ENCODE measurements at regions not wholly inside any gene's neighbourhood (a gene's known extent, or its start where the extent isn't known, plus 50 kb on each side); places are given as distances from the start of the nearest gene placed in this dataset.

- TF ChIP-seq EP300 (IDR thresholded peaks at IDR 0.05; ENCODE audit: borderline replicate concordance in 1 of 2, low read depth in 2 of 2, low read length in 2 of 2): no peak
- no peak for TF ChIP-seq CTCF (IDR thresholded peaks at IDR 0.05; ENCODE audit: control extremely low read depth in 1 of 3, insufficient read depth in 1 of 3, low read depth in 1 of 3, low read length in 3 of 3)
- TF ChIP-seq JUND (IDR thresholded peaks at IDR 0.05; ENCODE audit: low read length): no peak
- no peak for TF ChIP-seq USF2 (IDR thresholded peaks at IDR 0.05; ENCODE audit: low read length)
- no peak for TF ChIP-seq POLR2AphosphoS5 (IDR thresholded peaks at IDR 0.05; ENCODE audit: low read depth, low read length)
- no peak for TF ChIP-seq POLR2A (IDR thresholded peaks at IDR 0.05; ENCODE audit: control extremely low read depth in 1 of 2, low read depth in 2 of 2, low read length in 2 of 2)
- TF ChIP-seq ATF2 (IDR thresholded peaks at IDR 0.05; ENCODE audit: low read length): no peak
- TF ChIP-seq MAX (IDR thresholded peaks at IDR 0.05): no peak
- no peak for TF ChIP-seq SUZ12 (IDR thresholded peaks at IDR 0.05; ENCODE audit: low read length)
- no peak for TF ChIP-seq CREB1 (IDR thresholded peaks at IDR 0.05)
- no peak for TF ChIP-seq ZNF274 (IDR thresholded peaks at IDR 0.05; ENCODE audit: borderline replicate concordance, extremely low read depth, low read length)
Observed at GRCh38 chr1:55399346-55399745, 184.2 kb upstream of the USP24 start.
